GM23338 (cell line): ENCODE measurements at regions not wholly inside any gene's neighbourhood (a gene's known extent, or its start where the extent isn't known, plus 50 kb on each side); places are given as distances from the start of the nearest gene placed in this dataset.

ENCODE experiments used
- ATAC-seq: fragments of 200-7000 bp; cut with Tn5 transposase; 3 replicates; pipeline ENCODE4 v1.9.1; 2020
- DNase-seq: peaks from one replicate; pipeline ENCODE4 v3.0.0-alpha.2; 2015; ENCODE audit warnings: low spot score
- H2AFZ ChIP-seq: fragments of 200-600 bp; sonication (generic); 2 replicates; pipeline ENCODE4 v1.8.0; 2016; ENCODE audit warnings: antibody characterized with exemption, mild to moderate bottlenecking, moderate library complexity
- H3F3A ChIP-seq: fragments of 200-600 bp; sonication (generic); replicated peaks from 2 replicates; pipeline ENCODE4 v1.8.0; 2017; ENCODE audit warnings: antibody characterized with exemption, mixed run types, low read depth
- H3K27ac ChIP-seq: fragments of 200-600 bp; sonication (generic); 2 replicates; pipeline ENCODE4 v1.6.1; 2016; ENCODE audit warnings: low read depth
- H3K27me3 ChIP-seq: fragments of 200-600 bp; sonication (generic); 2 replicates; pipeline ENCODE4 v1.8.0; 2016; ENCODE audit warnings: mild to moderate bottlenecking, mixed run types, moderate library complexity; ENCODE audit not compliant: insufficient read depth
- H3K36me3 ChIP-seq: fragments of 200-600 bp; sonication (generic); 2 replicates; pipeline ENCODE4 v1.8.0; 2016; ENCODE audit warnings: mild to moderate bottlenecking; ENCODE audit not compliant: insufficient read depth
- H3K4me1 ChIP-seq: fragments of 200-600 bp; sonication (generic); 2 replicates; pipeline ENCODE4 v1.8.0; 2016; ENCODE audit warnings: mild to moderate bottlenecking, moderate library complexity; ENCODE audit not compliant: insufficient read depth
- H3K4me2 ChIP-seq: fragments of 200-600 bp; sonication (generic); 2 replicates; pipeline ENCODE4 v1.7.1; 2017; ENCODE audit warnings: mixed run types
- H3K4me3 ChIP-seq: fragments of 200-600 bp; sonication (generic); 2 replicates; pipeline ENCODE4 v1.6.1; 2016; ENCODE audit warnings: mixed run types
- H3K79me2 ChIP-seq: fragments of 200-600 bp; sonication (generic); replicated peaks from 2 replicates; pipeline ENCODE4 v1.8.0; 2017; ENCODE audit warnings: mild to moderate bottlenecking; ENCODE audit not compliant: insufficient read depth
- H3K9me2 ChIP-seq: fragments of 200-600 bp; sonication (generic); 2 replicates; pipeline ENCODE4 v1.8.0; 2017; ENCODE audit not compliant: insufficient read depth
- H4K20me1 ChIP-seq: fragments of 200-600 bp; sonication (generic); replicated peaks from 2 replicates; pipeline ENCODE4 v1.8.0; 2017; ENCODE audit warnings: mild to moderate bottlenecking; ENCODE audit not compliant: insufficient read depth
- H3K27ac Mint-ChIP-seq: 2 replicates; pipeline ENCODE4 v1.8.0; 2020; ENCODE audit warnings: inconsistent platforms, mild to moderate bottlenecking, moderate library complexity, mixed read lengths
- H3K27me3 Mint-ChIP-seq: 3 replicates; pipeline ENCODE4 v1.8.0; 2022; ENCODE audit warnings: low read depth, mild to moderate bottlenecking, moderate library complexity, mixed read lengths, inconsistent platforms; ENCODE audit not compliant: insufficient read depth, poor library complexity
- H3K36me3 Mint-ChIP-seq: 3 replicates; pipeline ENCODE4 v1.8.0; 2021; ENCODE audit warnings: low read depth, mild to moderate bottlenecking, inconsistent platforms, moderate library complexity, mixed read lengths
- H3K4me1 Mint-ChIP-seq: 3 replicates; pipeline ENCODE4 v1.8.0; 2020; ENCODE audit warnings: mild to moderate bottlenecking, inconsistent platforms, mixed read lengths
- H3K4me3 Mint-ChIP-seq: 3 replicates; pipeline ENCODE4 v1.8.0; 2021; ENCODE audit warnings: moderate library complexity, mild to moderate bottlenecking, inconsistent platforms, mixed read lengths
- H3K9me3 Mint-ChIP-seq: 3 replicates; pipeline ENCODE4 v1.8.0; 2020; ENCODE audit warnings: moderate library complexity, mild to moderate bottlenecking, inconsistent platforms, mixed read lengths
- CREB1 ChIP-seq: fragments of 250-450 bp; sonication (Bioruptor Pico); IDR thresholded peaks from 2 replicates; pipeline ENCODE4 v1.5.0; 2020; ENCODE audit warnings: low read depth, mild to moderate bottlenecking, moderate library complexity
- CTCF ChIP-seq, 2 experiments: fragments of 200-600 bp in 1 of 2; sonication (generic) in 1 of 2; conservative IDR thresholded peaks; 2 replicates each; pipeline versions ENCODE4 v1.5.1 to v1.6.1; 2016 to 2017; ENCODE audit warnings: antibody characterized with exemption in 2 of 2, low read depth in 2 of 2, mild to moderate bottlenecking in 2 of 2, moderate library complexity in 1 of 2
- ETS1 ChIP-seq: IDR thresholded peaks from 2 replicates; pipeline ENCODE4 v1.6.1; 2016; ENCODE audit warnings: antibody characterized with exemption
- EZH2 ChIP-seq: fragments of 200-600 bp; sonication (generic); IDR thresholded peaks from one replicate; pipeline ENCODE4 v1.8.0; 2017; ENCODE audit warnings: antibody characterized with exemption, mild to moderate bottlenecking, low read depth; ENCODE audit not compliant: unreplicated experiment
- EZH2phosphoT487 ChIP-seq: fragments of 200-600 bp; sonication (generic); IDR thresholded peaks from one replicate; pipeline ENCODE4 v1.8.1; 2018; ENCODE audit warnings: antibody characterized with exemption; ENCODE audit not compliant: unreplicated experiment
- JUNB ChIP-seq: IDR thresholded peaks from one replicate; pipeline ENCODE4 v1.6.1; 2016; ENCODE audit warnings: antibody characterized with exemption; ENCODE audit not compliant: unreplicated experiment
- NANOG ChIP-seq: IDR thresholded peaks from 2 replicates; pipeline ENCODE4 v1.6.1; 2016; ENCODE audit warnings: antibody characterized with exemption, borderline replicate concordance
- POLR2AphosphoS5 ChIP-seq: IDR thresholded peaks from 2 replicates; pipeline ENCODE4 v1.6.1; 2016; ENCODE audit warnings: antibody characterized with exemption, low read depth
- REST ChIP-seq: IDR thresholded peaks from one replicate; pipeline ENCODE4 v1.6.1; 2018; ENCODE audit warnings: antibody characterized with exemption; ENCODE audit not compliant: unreplicated experiment
- STAT1 ChIP-seq: IDR thresholded peaks from one replicate; pipeline ENCODE4 v1.6.1; 2016; ENCODE audit warnings: antibody characterized with exemption; ENCODE audit not compliant: unreplicated experiment
- ZNF114 ChIP-seq: fragments of 250-450 bp; sonication (Bioruptor Pico); IDR thresholded peaks from 2 replicates; pipeline ENCODE4 v1.5.0; 2020; ENCODE audit warnings: mild to moderate bottlenecking, moderate library complexity
- ZNF331 ChIP-seq: fragments of 250-450 bp; sonication (Bioruptor Pico); IDR thresholded peaks from 2 replicates; pipeline ENCODE4 v1.5.0; 2020; ENCODE audit warnings: low read depth, mild to moderate bottlenecking, moderate library complexity
- ZNF462 ChIP-seq: fragments of 250-450 bp; sonication (Bioruptor Pico); IDR thresholded peaks from 2 replicates; pipeline ENCODE4 v1.5.0; 2020; ENCODE audit warnings: mild to moderate bottlenecking, moderate library complexity

GRCh38 chr1:213569816-213570150 is 418.0 kb upstream of the PROX1 start:
- peaks cover 12% of the 10 kb centered on the region; the same call in 2 of the 3 replicates for H3K36me3 Mint-ChIP-seq
- no peaks in the 10 kb centered on the region for H3K36me3 ChIP-seq
- H3K4me3 ChIP-seq, result no peak overlapping the region
- H2AFZ ChIP-seq, result no peak overlapping the region
- no peak overlapping the region for H3K27ac ChIP-seq
- H3K4me1 Mint-ChIP-seq, result no peaks in the 10 kb centered on the region
- peaks cover 17% of the 10 kb centered on the region for H3K9me3 Mint-ChIP-seq
- no peak overlapping the region for H3K4me2 ChIP-seq
- no peak overlapping the region for H3K4me3 Mint-ChIP-seq
- no peaks in the 10 kb centered on the region for H3K27me3 ChIP-seq
- H3F3A ChIP-seq, result no peaks in the 10 kb centered on the region
- H3K9me2 ChIP-seq, result no peaks in the 10 kb centered on the region
- TF ChIP-seq NANOG, result no peak
- TF ChIP-seq POLR2AphosphoS5, result no peak
- TF ChIP-seq ZNF462 (CRISPR knock-in tag), result no peak
- no peak for TF ChIP-seq ETS1
- TF ChIP-seq ZNF114 (CRISPR knock-in tag), result no peak
- TF ChIP-seq CTCF (conservative IDR thresholded peaks at IDR 0.05; ENCODE audit: low read depth in 2 of 2), result no peak
- no peak for TF ChIP-seq REST
- no peak for TF ChIP-seq EZH2
- TF ChIP-seq CREB1, result no peak
- TF ChIP-seq JUNB, result no peak
- TF ChIP-seq STAT1, result no peak
- no peak for TF ChIP-seq ZNF331 (CRISPR knock-in tag)
- no peak for TF ChIP-seq EZH2phosphoT487
- no peaks in the 10 kb centered on the region for H4K20me1 ChIP-seq
- ATAC-seq (no peak), DNase-seq (no peak)
- H3K27me3 Mint-ChIP-seq, result no peaks in the 10 kb centered on the region
- H3K4me1 ChIP-seq, result no peaks in the 10 kb centered on the region
- H3K27ac Mint-ChIP-seq, result no peak overlapping the region
- H3K79me2 ChIP-seq, result no peaks in the 10 kb centered on the region
